H1 (cell line): ENCODE measurements at regions not wholly inside any gene's neighbourhood (a gene's known extent, or its start where the extent isn't known, plus 50 kb on each side); places are given as distances from the start of the nearest gene placed in this dataset.

Experiments
- CTCF ChIA-PET: fragments of 300-600 bp; sonication (Branson Sonifier 250); formaldehyde crosslinking; loops from one replicate; lab custom pipeline; 2021; ENCODE audit not compliant: partially characterized antibody; lab: Charles Lee
- POLR2A ChIA-PET: fragments of 300-600 bp; sonication (Branson Sonifier 250); formaldehyde crosslinking; loops from one replicate; lab custom pipeline; 2021; ENCODE audit warnings: inconsistent platforms; ENCODE audit not compliant: partially characterized antibody; lab: Charles Lee
- DNase-seq, 2 experiments: peaks; one replicate each; pipeline versions ENCODE4 v3.0.0 to v3.0.0-alpha.2; 2010 to 2022; ENCODE audit warnings: low spot score in 2 of 2, low read depth in 1 of 2, mixed read lengths in 1 of 2
- FAIRE-seq: peaks from 2 replicates; lab custom pipeline; 2011; peaks lifted over from hg19 to GRCh38; lab: Jason Lieb, UNC
- H2AFZ ChIP-seq: 2 replicates; pipeline ENCODE4 v1.8.1; 2012; ENCODE audit warnings: low read length, inconsistent platforms
- H2AK5ac ChIP-seq: 2 replicates; pipeline ENCODE4 v1.6.1; 2013; ENCODE audit warnings: low read depth, low read length
- H2BK120ac ChIP-seq: replicated peaks from 2 replicates; pipeline ENCODE3; 2013; ENCODE audit warnings: low read depth, low read length, inconsistent platforms
- H2BK12ac ChIP-seq: 2 replicates; pipeline ENCODE4 v1.6.1; 2013; ENCODE audit warnings: low read depth, low read length
- H2BK15ac ChIP-seq: 2 replicates; pipeline ENCODE4 v1.6.1; 2013; ENCODE audit warnings: low read length
- H2BK20ac ChIP-seq: 2 replicates; pipeline ENCODE4 v1.6.1; 2013; ENCODE audit warnings: low read length
- H2BK5ac ChIP-seq: 2 replicates; pipeline ENCODE4 v1.6.1; 2013; ENCODE audit warnings: low read depth, low read length
- H3K14ac ChIP-seq: 2 replicates; pipeline ENCODE4 v1.6.1; 2013; ENCODE audit warnings: inconsistent platforms; ENCODE audit not compliant: insufficient read length
- H3K18ac ChIP-seq: 2 replicates; pipeline ENCODE4 v1.6.1; 2013; ENCODE audit warnings: low read length; ENCODE audit errors: extremely low read depth
- H3K23ac ChIP-seq: 2 replicates; pipeline ENCODE4 v1.6.1; 2013; ENCODE audit warnings: inconsistent platforms; ENCODE audit not compliant: insufficient read length
- H3K23me2 ChIP-seq: 2 replicates; pipeline ENCODE4 v1.6.1; 2013; ENCODE audit warnings: low read depth, low read length
- H3K27ac ChIP-seq: 2 replicates; pipeline ENCODE4 v1.6.1; 2011; ENCODE audit warnings: low read depth, low read length, inconsistent platforms
- H3K27me3 ChIP-seq, 4 experiments: replicated peaks in 1 of 4; 1 replicate in 1 of 4; 2 replicates in 3 of 4; pipeline versions ENCODE4 v1.6.1 to v1.8.1; 2011 to 2013; ENCODE audit warnings: low read length in 3 of 4, mild to moderate bottlenecking in 3 of 4, inconsistent platforms in 2 of 4, mixed read lengths in 2 of 4, moderate library complexity in 1 of 4; ENCODE audit not compliant: control insufficient read depth in 3 of 4, insufficient read depth in 3 of 4; ENCODE audit errors: extremely low read depth in 1 of 4
- H3K36me3 ChIP-seq, 4 experiments: 2 replicates each; pipeline versions ENCODE4 v1.6.1 to v1.8.1; 2011 to 2013; ENCODE audit warnings: mild to moderate bottlenecking in 4 of 4, low read length in 3 of 4, moderate library complexity in 2 of 4, control low read depth in 1 of 4, inconsistent platforms in 1 of 4; ENCODE audit not compliant: insufficient read depth in 4 of 4, control insufficient read depth in 2 of 4
- H3K4ac ChIP-seq: replicated peaks from 2 replicates; pipeline ENCODE3; 2013; ENCODE audit warnings: low read length, low read depth, mixed read lengths, inconsistent platforms; ENCODE audit not compliant: insufficient read length
- H3K4me1 ChIP-seq, 4 experiments: replicated peaks in 1 of 4; 1 replicate in 1 of 4; 2 replicates in 3 of 4; pipeline versions ENCODE4 v1.6.1 to v1.8.1; 2011 to 2013; ENCODE audit warnings: low read length in 3 of 4, inconsistent platforms in 2 of 4, mixed read lengths in 1 of 4; ENCODE audit not compliant: insufficient read depth in 4 of 4, control insufficient read depth in 3 of 4
- H3K4me2 ChIP-seq, 2 experiments: 2 replicates each; pipeline versions ENCODE4 v1.6.1 to v1.8.1; 2011 to 2013; ENCODE audit warnings: low read depth in 2 of 2, low read length in 2 of 2, control low read depth in 1 of 2, inconsistent platforms in 1 of 2, mild to moderate bottlenecking in 1 of 2; ENCODE audit not compliant: insufficient read depth in 1 of 2
- H3K4me3 ChIP-seq, 4 experiments: fragments of 200-600, 300-600 bp in 1 of 4; sonication (generic), shearing (Covaris generic), sonication (Bioruptor Twin) in 1 of 4; 2 replicates each; pipeline versions ENCODE4 v1.5.1 to v1.8.1; 2011 to 2016; ENCODE audit warnings: low read length in 4 of 4, low read depth in 3 of 4, control low read depth in 2 of 4, inconsistent platforms in 2 of 4, mild to moderate bottlenecking in 2 of 4, mixed read lengths in 1 of 4, moderate library complexity in 1 of 4; ENCODE audit not compliant: insufficient read depth in 2 of 4; ENCODE audit errors: extremely low read depth in 1 of 4
- H3K56ac ChIP-seq: replicated peaks from 2 replicates; pipeline ENCODE3; 2013; ENCODE audit warnings: low read depth, mild to moderate bottlenecking, mixed read lengths, low read length, inconsistent platforms; ENCODE audit not compliant: insufficient read length
- H3K79me1 ChIP-seq: 2 replicates; pipeline ENCODE4 v1.6.1; 2013; ENCODE audit warnings: low read depth, low read length, control low read depth
- H3K79me2 ChIP-seq, 2 experiments: 2 replicates each; pipeline versions ENCODE4 v1.6.1 to v1.8.1; 2012 to 2013; ENCODE audit warnings: low read length in 2 of 2, mild to moderate bottlenecking in 2 of 2, inconsistent platforms in 1 of 2; ENCODE audit not compliant: insufficient read depth in 2 of 2, control insufficient read depth in 1 of 2
- H3K9ac ChIP-seq, 4 experiments: replicated peaks in 1 of 4; 1 replicate in 1 of 4; 2 replicates in 3 of 4; pipeline versions ENCODE4 v1.6.1 to v1.8.1; 2011 to 2013; ENCODE audit warnings: low read depth in 3 of 4, low read length in 3 of 4, control low read depth in 2 of 4, mild to moderate bottlenecking in 2 of 4, moderate library complexity in 2 of 4, inconsistent platforms in 1 of 4; ENCODE audit errors: extremely low read depth in 1 of 4
- H3K9me3 ChIP-seq, 2 experiments: 2 replicates each; pipeline versions ENCODE4 v1.6.1 to v1.8.1; 2012 to 2013; ENCODE audit warnings: mild to moderate bottlenecking in 2 of 2, moderate library complexity in 2 of 2, control low read depth in 1 of 2, inconsistent platforms in 1 of 2, low read depth in 1 of 2, low read length in 1 of 2, mixed read lengths in 1 of 2; ENCODE audit not compliant: insufficient read depth in 2 of 2
- H4K20me1 ChIP-seq, 2 experiments: replicated peaks in 1 of 2; 2 replicates each; pipeline versions ENCODE3 to v1.8.1; 2011 to 2013; ENCODE audit warnings: inconsistent platforms in 2 of 2, low read length in 2 of 2, mild to moderate bottlenecking in 1 of 2; ENCODE audit not compliant: insufficient read depth in 2 of 2, control insufficient read depth in 1 of 2
- H4K5ac ChIP-seq: 2 replicates; pipeline ENCODE4 v1.6.1; 2013; ENCODE audit warnings: low read length, low read depth, mixed read lengths, inconsistent platforms; ENCODE audit not compliant: insufficient read length
- H4K8ac ChIP-seq: 2 replicates; pipeline ENCODE4 v1.8.0; 2013; ENCODE audit warnings: mild to moderate bottlenecking, moderate library complexity, low read length, inconsistent platforms; ENCODE audit not compliant: insufficient read depth; ENCODE audit errors: extremely low read depth
- H4K91ac ChIP-seq: replicated peaks from 2 replicates; pipeline ENCODE3; 2013; ENCODE audit warnings: low read length, mixed read lengths, inconsistent platforms; ENCODE audit not compliant: insufficient read length
- CTBP2 ChIP-seq: IDR thresholded peaks from 2 replicates; pipeline ENCODE4 v1.7.0; 2011; ENCODE audit warnings: borderline replicate concordance, mild to moderate bottlenecking, moderate library complexity, mixed read lengths, low read length; ENCODE audit not compliant: insufficient read depth, insufficient read length
- JUN ChIP-seq: IDR thresholded peaks from 2 replicates; pipeline ENCODE4 v1.6.1; 2011; ENCODE audit warnings: low read depth, mild to moderate bottlenecking, improper control_type of control experiment, low read length
- PHF8 ChIP-seq: fragments of 200-600 bp; sonication (generic); conservative IDR thresholded peaks from 2 replicates; pipeline ENCODE4 v1.7.1; 2012; ENCODE audit warnings: low read depth, mild to moderate bottlenecking, inconsistent platforms, low read length, moderate library complexity
- SP2 ChIP-seq: IDR thresholded peaks from 2 replicates; pipeline ENCODE4 v1.6.1; 2012; ENCODE audit warnings: mild to moderate bottlenecking, low read length, inconsistent platforms
- TEAD4 ChIP-seq: IDR thresholded peaks from 2 replicates; pipeline ENCODE4 v1.6.1; 2012; ENCODE audit warnings: low read depth, low read length, inconsistent platforms, mixed read lengths
- ZNF274 ChIP-seq: IDR thresholded peaks from 2 replicates; pipeline ENCODE4 v1.7.0; 2012; ENCODE audit warnings: low read length, borderline replicate concordance; ENCODE audit errors: extremely low read depth
- WGBS, 2 experiments: shearing (Covaris generic) in 1 of 2; methylation state at CpG; one replicate each; pipeline versions ENCODE4 v1.1.6 to v1.1.7; 2013 to 2015; ENCODE audit warnings: low lambda C conversion rate in 2 of 2, mixed read lengths in 2 of 2, inconsistent platforms in 1 of 2, low coverage in 1 of 2, missing lambda C conversion rate in 1 of 2; ENCODE audit not compliant: insufficient replicate concordance in 2 of 2, insufficient coverage in 1 of 2, insufficient read length in 1 of 2; ENCODE audit errors: extremely low coverage in 1 of 2, missing lambda C conversion rate in 1 of 2; 5-methylcytosine and 5-hydroxymethylcytosine counted together
- TF ChIP-seq, protein P1 (sequence below): IDR thresholded peaks from 2 replicates; pipeline ENCODE4 v1.6.1; 2012; ENCODE audit warnings: low read length, inconsistent platforms

DNA sequence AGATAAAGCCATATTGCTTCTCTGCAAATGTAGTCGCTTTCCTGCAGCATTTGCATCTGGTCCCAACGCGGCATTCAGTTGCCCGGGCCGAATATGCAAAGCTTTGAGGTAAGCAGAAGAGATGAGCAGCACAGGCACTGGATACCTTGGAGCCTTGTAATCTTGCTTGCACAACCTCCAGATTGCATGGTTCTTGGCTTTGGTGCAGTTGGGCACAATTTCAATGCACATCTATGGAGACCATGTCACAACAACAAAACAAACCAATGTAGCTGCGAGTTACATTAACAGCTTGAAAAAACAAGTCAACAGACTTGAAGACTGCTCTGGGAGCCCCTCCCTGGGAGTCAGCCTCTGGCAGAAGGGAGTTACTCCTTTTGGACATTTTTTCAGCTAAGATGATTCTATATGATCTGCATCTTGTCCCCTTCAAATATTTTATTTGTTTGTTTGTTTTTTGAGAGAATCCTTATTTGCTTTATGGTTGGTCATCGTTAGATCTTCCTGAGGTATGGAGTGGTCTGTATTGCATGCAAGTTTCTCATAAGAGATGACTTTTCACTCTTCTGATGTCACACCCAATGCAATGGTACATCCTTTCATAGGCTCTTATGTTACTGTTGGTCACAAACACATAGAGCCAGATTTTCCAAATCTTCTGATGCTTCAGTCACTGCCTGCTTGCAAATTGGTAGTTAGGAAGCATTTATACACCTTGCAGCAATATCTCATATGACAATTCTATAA is 113.5 kb downstream of the EFEMP1 start:
- Histone ChIP-seq H3K4me3 (no peak overlapping the region), H3K14ac (no peak overlapping the region), H3K23me2 (no peaks in the 10 kb centered on the region; the same call in 1 of the 2 replicates), H4K91ac (no peak overlapping the region), H3K4me2 (no peak overlapping the region), H4K5ac (no peak overlapping the region), H4K20me1 (no peaks in the 10 kb centered on the region), H3K79me2 (no peaks in the 10 kb centered on the region), H3K56ac (no peak overlapping the region), H2BK120ac (no peak overlapping the region), H2BK15ac (no peak overlapping the region), H2BK5ac (no peak overlapping the region), H3K9me3 (peaks cover 2 to 9% of the 10 kb centered on the region in 2 experiments; a peak in 3 of 4 replicates), H3K18ac (no peak overlapping the region), H2BK20ac (no peak overlapping the region), H3K9ac (no peak overlapping the region), H3K4me1 (peaks cover 0 to 4% (median 1%) of the 10 kb centered on the region in 4 experiments; a peak in 2 of 7 replicates), H3K79me1 (no peaks in the 10 kb centered on the region), H3K23ac (no peak overlapping the region), H3K27me3 (no peaks in the 10 kb centered on the region), H3K4ac (no peak overlapping the region), H2AK5ac (no peak overlapping the region), H3K27ac (no peak overlapping the region), H4K8ac (no peak overlapping the region), H2BK12ac (no peak overlapping the region), H3K36me3 (no peaks in the 10 kb centered on the region), H2AFZ (peak overlapping the region; percentile 75; the same call in 1 of the 2 replicates)
- FAIRE-seq, result no peak
- POLR2A ChIA-PET, result no interaction called here
- no peak for DNase-seq
- TF ChIP-seq CTBP2, result no peak
- TF ChIP-seq TEAD4, result no peak
- no peak for TF ChIP-seq PHF8
- no peak for TF ChIP-seq SP2
- TF ChIP-seq, protein P1, sequence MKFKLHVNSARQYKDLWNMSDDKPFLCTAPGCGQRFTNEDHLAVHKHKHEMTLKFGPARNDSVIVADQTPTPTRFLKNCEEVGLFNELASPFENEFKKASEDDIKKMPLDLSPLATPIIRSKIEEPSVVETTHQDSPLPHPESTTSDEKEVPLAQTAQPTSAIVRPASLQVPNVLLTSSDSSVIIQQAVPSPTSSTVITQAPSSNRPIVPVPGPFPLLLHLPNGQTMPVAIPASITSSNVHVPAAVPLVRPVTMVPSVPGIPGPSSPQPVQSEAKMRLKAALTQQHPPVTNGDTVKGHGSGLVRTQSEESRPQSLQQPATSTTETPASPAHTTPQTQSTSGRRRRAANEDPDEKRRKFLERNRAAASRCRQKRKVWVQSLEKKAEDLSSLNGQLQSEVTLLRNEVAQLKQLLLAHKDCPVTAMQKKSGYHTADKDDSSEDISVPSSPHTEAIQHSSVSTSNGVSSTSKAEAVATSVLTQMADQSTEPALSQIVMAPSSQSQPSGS, result no peak
- TF ChIP-seq JUN, result no peak
- TF ChIP-seq ZNF274, result no peak
- CTCF ChIA-PET, result no interaction called here
- WGBS, 2 experiments, result 86% methylated on average over 7 of the region's 7 CpGs; no CpG with 5 or more reads in 1 of the 2 experiments
